Activated CD4-positive, alpha-beta memory T cell treated with anti-CD3 and anti-CD28 coated beads, Interleukin-2, amount 10 ng/mL, durations not matched to agents 7 days and 5 days (primary cell): ENCODE measurements at regions not wholly inside any gene's neighbourhood (a gene's known extent, or its start where the extent isn't known, plus 50 kb on each side); places are given as distances from the start of the nearest gene placed in this dataset.

Source experiments
- CTCF ChIA-PET: fragments of 350-600 bp; sonication (Branson Sonifier 250); formaldehyde crosslinking; loops from one replicate; lab custom pipeline; 2021; ENCODE audit warnings: antibody characterized with exemption, inconsistent platforms; lab: Charles Lee
- POLR2A ChIA-PET: fragments of 350-600 bp; sonication (Branson Sonifier 250); formaldehyde crosslinking; loops from one replicate; lab custom pipeline; 2021; ENCODE audit warnings: antibody characterized with exemption; lab: Charles Lee
- DNase-seq: peaks from one replicate; pipeline ENCODE4 v3.0.0-alpha.2; 2020
- H3K27ac Mint-ChIP-seq: one replicate; pipeline ENCODE4 v1.8.0; 2021; ENCODE audit warnings: mild to moderate bottlenecking, mixed read lengths
- H3K27me3 Mint-ChIP-seq: one replicate; pipeline ENCODE4 v1.8.0; 2021; ENCODE audit warnings: mixed read lengths
- H3K36me3 Mint-ChIP-seq: one replicate; pipeline ENCODE4 v1.8.0; 2021; ENCODE audit warnings: low read depth, mixed read lengths
- H3K4me1 Mint-ChIP-seq: one replicate; pipeline ENCODE4 v1.8.0; 2021; ENCODE audit warnings: mixed read lengths
- H3K4me3 Mint-ChIP-seq: one replicate; pipeline ENCODE4 v1.8.0; 2021; ENCODE audit warnings: mild to moderate bottlenecking, mixed read lengths
- H3K9me3 Mint-ChIP-seq: one replicate; pipeline ENCODE4 v1.8.0; 2021; ENCODE audit warnings: mixed read lengths

GRCh38 chr12:32947206-32948067, 50.9 kb upstream of the PKP2 start:
- H3K9me3 Mint-ChIP-seq, result no peaks in the 10 kb centered on the region
- no peak for DNase-seq
- CTCF ChIA-PET, result interaction anchor here (1.4 kb wide), 1 partner anchor 1074 kb away, joined by 3 read pairs; no protein-coding TSS in a partner anchor
- H3K27ac Mint-ChIP-seq, result no peak overlapping the region
- POLR2A ChIA-PET, result no interaction called here
- no peaks in the 10 kb centered on the region for H3K27me3 Mint-ChIP-seq
- H3K4me3 Mint-ChIP-seq, result no peak overlapping the region
- H3K4me1 Mint-ChIP-seq, result no peaks in the 10 kb centered on the region
- H3K36me3 Mint-ChIP-seq, result no peaks in the 10 kb centered on the region

GRCh38 chr12:32946504-32947131, 50.0 kb upstream of the PKP2 start:
- ChIA-PET POLR2A (no interaction called here), CTCF (interaction anchor here (1.4 kb wide), 1 partner anchor 1074 kb away, joined by 3 read pairs; no protein-coding TSS in a partner anchor)
- no peaks in the 10 kb centered on the region for H3K27me3 Mint-ChIP-seq
- no peak overlapping the region for H3K27ac Mint-ChIP-seq
- no peak for DNase-seq
- no peaks in the 10 kb centered on the region for H3K36me3 Mint-ChIP-seq
- no peaks in the 10 kb centered on the region for H3K4me1 Mint-ChIP-seq
- H3K9me3 Mint-ChIP-seq, result no peaks in the 10 kb centered on the region
- no peak overlapping the region for H3K4me3 Mint-ChIP-seq
